ENCODE measurements at regions not wholly inside any gene's neighbourhood (a gene's known extent, or its start where the extent isn't known, plus 50 kb on each side); places are given as distances from the start of the nearest gene placed in this dataset.

- H3K4me3 ChIP-seq (replicated peaks; ENCODE audit: insufficient read depth, low read length) = no peak overlapping the region
- no peak for DNase-seq (ENCODE audit: low read depth in 1 of 2, low spot score in 1 of 2)
- TF ChIP-seq GABPA (IDR thresholded peaks at IDR 0.05; ENCODE audit: low read depth) = no peak
- no peak for TF ChIP-seq REST (IDR thresholded peaks at IDR 0.05; ENCODE audit: insufficient replicate concordance, low read depth)
- no peak for TF ChIP-seq SPI1 (IDR thresholded peaks at IDR 0.05; ENCODE audit: borderline replicate concordance, low read depth)
- TF ChIP-seq POLR2AphosphoS5 (IDR thresholded peaks at IDR 0.05; ENCODE audit: low read depth) = no peak
- TF ChIP-seq CTCF (IDR thresholded peaks at IDR 0.05; ENCODE audit: insufficient read depth, low read length) = no peak
- no peaks in the 10 kb centered on the region for H3K27me3 ChIP-seq (ENCODE audit: insufficient read depth, poor library complexity, severe bottlenecking)
- H3K27ac ChIP-seq (replicated peaks) = no peak overlapping the region
These were observed 166.7 kb upstream of the ZNF267 start for GRCh38 chr16:31706925-31707324.

- Histone ChIP-seq H3K27ac (replicated peaks) (no peak overlapping the region), H3K4me3 (replicated peaks; ENCODE audit: insufficient read depth, low read length) (no peak overlapping the region), H3K27me3 (ENCODE audit: insufficient read depth, poor library complexity, severe bottlenecking) (no peaks in the 10 kb centered on the region)
- TF ChIP-seq SPI1 (IDR thresholded peaks at IDR 0.05; ENCODE audit: borderline replicate concordance, low read depth) (no peak), REST (IDR thresholded peaks at IDR 0.05; ENCODE audit: insufficient replicate concordance, low read depth) (no peak), GABPA (IDR thresholded peaks at IDR 0.05; ENCODE audit: low read depth) (no peak), POLR2AphosphoS5 (IDR thresholded peaks at IDR 0.05; ENCODE audit: low read depth) (no peak), CTCF (IDR thresholded peaks at IDR 0.05; ENCODE audit: insufficient read depth, low read length) (no peak)
- no peak for DNase-seq (ENCODE audit: low read depth in 1 of 2, low spot score in 1 of 2)
These were observed 165.8 kb upstream of the ZNF267 start for GRCh38 chr16:31707743-31708335.

GRCh38 chr16:31708348-31708747 lies 165.3 kb upstream of the ZNF267 start:
- TF ChIP-seq SPI1 (IDR thresholded peaks at IDR 0.05; ENCODE audit: borderline replicate concordance, low read depth) (no peak), GABPA (IDR thresholded peaks at IDR 0.05; ENCODE audit: low read depth) (no peak), CTCF (IDR thresholded peaks at IDR 0.05; ENCODE audit: insufficient read depth, low read length) (no peak), POLR2AphosphoS5 (IDR thresholded peaks at IDR 0.05; ENCODE audit: low read depth) (no peak), REST (IDR thresholded peaks at IDR 0.05; ENCODE audit: insufficient replicate concordance, low read depth) (no peak)
- no peak overlapping the region for H3K4me3 ChIP-seq (replicated peaks; ENCODE audit: insufficient read depth, low read length)
- DNase-seq (ENCODE audit: low read depth in 1 of 2, low spot score in 1 of 2) = no peak
- H3K27me3 ChIP-seq (ENCODE audit: insufficient read depth, poor library complexity, severe bottlenecking) = no peaks in the 10 kb centered on the region
- H3K27ac ChIP-seq (replicated peaks) = no peak overlapping the region
